ENCODE measurements at regions not wholly inside any gene's neighbourhood (a gene's known extent, or its start where the extent isn't known, plus 50 kb on each side); places are given as distances from the start of the nearest gene placed in this dataset.

GRCh38 chr7:85586091-85586490 lies 399.2 kb upstream of the SEMA3D start:
- TF ChIP-seq REST (IDR thresholded peaks at IDR 0.05; ENCODE audit: low read depth) (no peak), FOXM1 (IDR thresholded peaks at IDR 0.05; ENCODE audit: borderline replicate concordance, low read depth) (no peak), TEAD4 (IDR thresholded peaks at IDR 0.05) (no peak), CEBPB (IDR thresholded peaks at IDR 0.05) (no peak), EP300 (IDR thresholded peaks at IDR 0.05; ENCODE audit: borderline replicate concordance) (no peak), CREB1 (IDR thresholded peaks at IDR 0.05; ENCODE audit: low read depth) (no peak), NFIC (IDR thresholded peaks at IDR 0.05) (no peak)

Measured in Ishikawa (cell line).